Effector CD4-positive, alpha-beta T cell (primary cell): ENCODE measurements at regions not wholly inside any gene's neighbourhood (a gene's known extent, or its start where the extent isn't known, plus 50 kb on each side); places are given as distances from the start of the nearest gene placed in this dataset.
"Not testable (repeated sequence)": the region's sequence is repeated elsewhere in the genome, so short reads cannot be mapped to it uniquely, and the experiment has no call there.

Experiments
- DNase-seq: peaks from one replicate; pipeline ENCODE4 v3.0.0-alpha.2; 2020

DNA sequence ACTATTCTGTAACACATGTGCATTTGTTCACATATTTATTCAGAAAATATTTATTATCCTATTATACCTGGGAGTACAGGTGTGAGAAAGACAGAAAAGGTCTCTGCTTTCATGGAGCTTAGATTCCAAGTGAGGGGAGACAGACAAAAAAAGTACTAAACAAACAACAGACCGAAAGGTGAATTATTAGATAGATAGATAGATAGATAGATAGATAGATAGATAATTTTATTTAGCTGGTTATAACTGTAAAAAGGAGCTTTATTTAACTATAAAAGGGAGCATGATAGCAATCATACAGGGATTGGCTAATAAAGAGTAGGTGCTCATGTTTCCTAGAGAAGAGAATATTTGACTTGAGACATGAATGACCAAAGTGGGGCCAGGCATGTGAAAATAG, 119.4 kb downstream of the TNFSF18 start:
- no peak for DNase-seq

DNA sequence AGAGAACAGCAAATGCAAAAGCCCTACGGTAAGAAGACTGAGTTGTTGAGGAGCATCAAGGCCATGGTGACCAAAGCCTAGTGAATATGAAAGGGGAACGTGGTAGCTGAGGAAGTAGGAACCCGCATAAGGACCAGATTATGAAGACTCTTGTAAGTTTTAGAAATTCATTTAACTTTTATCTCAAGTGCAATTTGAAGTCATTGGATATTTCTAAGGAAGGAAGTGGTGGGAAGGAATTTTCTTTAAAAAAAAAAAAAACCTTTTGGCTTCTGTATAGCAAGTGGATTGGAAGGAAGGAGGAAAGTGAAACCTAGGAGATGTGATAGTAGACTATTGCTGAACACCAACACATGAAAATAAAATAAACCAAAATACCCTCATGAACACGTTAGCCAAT, 119.0 kb downstream of the TNFSF18 start:
- no peak for DNase-seq

- no peak for DNase-seq
These were observed 117.8 kb downstream of the TNFSF18 start for GRCh38 chr1:172932981-172933380.

GRCh38 chr1:172934417-172934762, 116.4 kb downstream of the TNFSF18 start:
- no peak for DNase-seq

GRCh38 chr1:172935062-172935592, 115.6 kb downstream of the TNFSF18 start:
- no peak for DNase-seq

- DNase-seq = no peak
These were observed 114.6 kb downstream of the TNFSF18 start for GRCh38 chr1:172936088-172936645.

- no peak for DNase-seq
These were observed 112.1 kb downstream of the TNFSF18 start for GRCh38 chr1:172938681-172939080.

- DNase-seq = no peak
These were observed 111.3 kb downstream of the TNFSF18 start for GRCh38 chr1:172939475-172939874.

- no peak for DNase-seq
These were observed 110.4 kb downstream of the TNFSF18 start for GRCh38 chr1:172940174-172940855.

DNA sequence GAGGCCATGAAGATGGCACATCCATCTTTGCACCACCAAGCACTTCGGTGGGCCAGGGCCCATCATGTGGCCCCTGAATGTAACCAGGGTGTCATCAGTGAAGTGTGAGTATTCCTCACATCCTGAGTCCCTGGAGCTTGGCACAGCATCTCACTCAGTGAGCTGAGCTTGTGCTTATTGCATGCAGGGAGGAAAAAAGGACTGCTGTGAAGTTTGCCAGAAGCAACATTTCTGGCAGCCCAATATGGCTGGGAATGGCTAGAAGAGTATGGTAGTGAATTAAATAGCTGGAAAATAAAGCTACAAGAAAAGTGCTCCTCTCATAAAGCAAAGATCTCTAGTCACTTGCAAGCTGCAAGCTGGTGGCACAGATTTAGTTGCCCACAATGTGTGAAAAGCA, 109.3 kb downstream of the TNFSF18 start:
- DNase-seq = no peak

DNA sequence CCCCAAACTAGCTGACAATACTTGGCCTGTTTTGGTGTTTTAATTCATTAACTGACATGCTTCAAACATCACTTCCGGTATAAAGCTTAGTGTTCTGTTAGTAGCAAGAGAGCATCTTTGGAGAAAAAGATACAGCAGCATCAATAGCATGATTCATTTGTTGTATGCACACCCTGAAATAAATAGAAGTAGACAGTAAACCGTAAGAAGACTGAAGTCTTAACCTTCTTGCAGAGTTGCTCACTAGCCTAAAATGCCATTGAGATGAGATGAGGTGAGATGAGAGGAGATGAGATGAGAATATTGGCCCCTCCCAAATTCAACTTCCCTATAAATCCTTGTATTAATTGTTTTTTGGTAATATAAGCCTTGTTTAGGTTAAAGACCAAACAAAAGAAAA, 108.8 kb downstream of the TNFSF18 start:
- no peak for DNase-seq

DNA sequence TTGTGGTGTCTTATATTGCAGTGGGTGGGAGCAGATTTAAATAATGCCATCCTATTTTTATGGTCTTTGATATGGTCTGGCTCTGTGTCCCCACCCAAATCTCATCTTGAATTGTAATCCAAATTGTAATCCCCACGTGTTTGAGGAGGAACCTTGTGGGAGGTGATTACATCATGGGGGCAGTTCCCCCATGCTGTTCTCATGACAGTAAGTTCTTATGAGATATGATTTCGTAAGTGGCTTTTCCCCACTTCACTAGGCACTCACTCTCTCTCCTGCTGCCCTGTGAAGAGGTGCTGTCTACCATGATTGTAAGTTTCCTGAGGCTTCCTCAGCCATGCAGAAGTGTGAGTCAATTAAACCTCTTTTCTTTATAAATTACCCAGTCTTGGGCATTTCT, 107.6 kb downstream of the TNFSF18 start:
- DNase-seq = not testable (repeated sequence)

- no peak for DNase-seq
These were observed 105.8 kb downstream of the TNFSF18 start for GRCh38 chr1:172944931-172945330.

DNA sequence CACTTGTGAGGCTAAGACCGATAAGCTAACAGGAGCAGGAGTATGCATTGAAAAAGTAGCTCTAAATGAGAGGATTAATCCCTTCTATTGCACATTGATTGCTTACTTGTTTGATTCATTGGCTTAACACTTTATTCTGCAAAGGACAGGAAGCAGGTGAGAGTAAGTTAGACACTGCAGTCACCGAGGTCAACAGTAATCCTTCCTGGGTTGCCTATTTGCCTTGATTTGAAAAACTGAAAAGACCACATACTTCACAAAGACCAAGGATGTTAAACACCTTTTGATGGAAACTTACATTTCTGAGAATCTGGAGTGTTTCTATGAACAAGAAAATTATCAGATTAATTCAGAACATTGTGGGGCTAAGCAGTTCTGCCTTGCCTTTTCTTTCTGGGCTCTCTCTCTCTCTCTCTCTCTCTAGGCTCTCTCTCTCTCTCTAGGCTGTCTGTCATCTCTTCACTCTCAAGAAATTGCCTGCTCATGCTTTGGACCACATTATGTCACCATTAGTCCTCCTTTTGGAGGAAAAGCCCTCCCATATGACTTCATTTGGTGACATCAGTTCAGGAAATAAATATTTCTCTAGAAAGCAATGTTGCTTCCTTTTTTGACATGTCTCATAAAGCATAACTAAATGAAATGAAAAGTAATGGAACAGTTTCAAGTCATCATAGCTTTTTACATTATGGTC, 103.8 kb downstream of the TNFSF18 start:
- no peak for DNase-seq

DNA sequence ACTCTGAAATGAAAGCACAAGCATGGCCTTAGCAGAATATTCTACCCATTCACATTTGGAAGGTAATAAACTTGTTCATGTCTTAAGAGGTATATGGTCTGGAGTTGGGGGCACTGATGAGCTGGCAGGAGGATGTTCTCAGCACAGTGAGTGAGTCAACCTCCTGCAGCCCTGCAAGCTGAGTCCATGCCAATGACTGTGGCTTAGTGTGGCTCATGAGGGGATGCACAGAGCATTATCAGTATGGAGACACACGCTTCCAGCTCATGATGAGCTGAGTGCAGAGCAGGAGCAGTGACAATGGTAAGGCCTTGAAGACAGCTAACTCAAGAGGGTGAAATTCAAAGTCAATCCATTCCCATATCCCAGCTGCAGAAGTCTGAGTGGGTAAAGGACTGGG, 102.3 kb downstream of the TNFSF18 start:
- no peak for DNase-seq

DNA sequence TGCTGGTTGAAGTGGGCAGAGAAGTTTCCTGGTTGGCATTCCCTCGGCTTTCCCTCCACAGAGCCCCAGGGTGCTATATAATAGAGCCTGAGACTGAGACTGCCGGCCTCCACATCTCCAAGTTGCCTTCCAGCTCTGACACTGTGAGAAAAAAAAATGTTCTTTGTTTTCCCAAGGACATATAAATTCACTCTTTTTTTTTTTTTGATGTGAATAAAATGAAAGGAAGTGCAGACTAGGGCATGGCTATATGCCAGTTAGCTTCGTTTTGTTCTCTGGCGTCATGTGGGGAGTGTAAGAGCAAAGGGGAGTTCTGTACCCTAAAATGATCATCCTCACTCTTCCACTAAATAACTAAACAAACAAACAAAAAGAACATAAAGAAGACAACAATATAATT, 101.6 kb downstream of the TNFSF18 start:
- DNase-seq = no peak

- DNase-seq = no peak
These were observed 100.2 kb downstream of the TNFSF18 start for GRCh38 chr1:172950528-172950927.

GRCh38 chr1:172951730-172952365, 98.9 kb downstream of the TNFSF18 start:
- DNase-seq = no peak

DNA sequence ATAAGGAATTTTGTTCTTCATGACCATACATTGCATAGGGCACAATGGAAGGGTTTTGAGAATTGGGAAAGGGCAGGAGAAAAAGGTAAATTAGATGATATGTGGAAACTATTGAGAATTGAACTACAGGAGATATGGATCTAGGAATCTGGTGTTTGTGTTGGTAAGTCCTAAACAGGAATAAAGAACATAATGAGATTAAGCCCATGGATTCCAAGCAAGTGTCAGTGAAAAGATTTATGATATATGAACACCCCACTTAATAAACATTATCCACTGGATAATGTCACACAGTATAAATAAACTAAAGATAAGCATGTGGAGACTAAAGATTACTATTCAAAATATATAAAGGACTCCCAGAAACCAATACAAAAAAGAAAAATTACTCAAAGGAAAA, 98.2 kb downstream of the TNFSF18 start:
- DNase-seq = no peak

- DNase-seq = no peak
These were observed 96.1 kb downstream of the TNFSF18 start for GRCh38 chr1:172954476-172955150.

- no peak for DNase-seq
These were observed 95.5 kb downstream of the TNFSF18 start for GRCh38 chr1:172955161-172955815.

DNA sequence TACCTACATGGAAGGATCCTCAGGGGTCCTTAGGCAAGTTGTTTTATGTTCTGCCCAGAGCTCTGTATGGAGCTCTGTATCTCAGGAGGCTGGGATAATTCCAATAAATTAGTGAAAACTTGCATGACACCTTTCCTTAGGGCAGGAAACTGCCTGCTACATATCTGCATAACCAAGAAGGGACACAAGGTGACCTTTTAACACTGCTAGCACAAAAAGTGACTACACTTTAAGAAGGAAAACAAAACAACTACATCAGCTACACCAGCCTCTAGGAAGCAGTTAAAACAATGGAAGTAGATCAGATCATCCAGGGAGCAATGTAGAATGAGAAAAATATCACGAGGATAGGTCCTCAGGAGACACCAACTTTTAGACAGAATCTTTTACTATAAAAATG, 93.9 kb downstream of the TNFSF18 start:
- DNase-seq = no peak

DNA sequence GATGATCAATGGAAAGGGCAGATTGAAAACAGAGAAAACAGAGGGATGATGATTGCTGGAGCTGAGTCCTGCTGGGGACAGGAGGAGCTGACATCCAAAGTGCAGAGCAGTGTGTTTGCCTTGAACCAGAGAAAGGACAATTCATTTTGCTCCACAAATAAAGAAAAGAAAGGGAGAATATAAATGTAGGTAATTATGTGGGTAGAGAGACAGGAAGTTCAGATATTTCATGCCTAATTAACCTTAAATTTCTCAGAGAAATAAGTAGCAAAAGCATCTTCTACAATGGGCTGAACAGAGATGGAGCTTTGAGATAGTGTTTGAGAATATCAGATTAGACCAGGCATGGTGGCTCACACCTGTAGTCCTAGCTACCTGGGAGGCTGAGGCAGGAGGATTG, 93.2 kb downstream of the TNFSF18 start:
- no peak for DNase-seq
